HG03354 (cell line): ENCODE measurements at regions not wholly inside any gene's neighbourhood (a gene's known extent, or its start where the extent isn't known, plus 50 kb on each side); places are given as distances from the start of the nearest gene placed in this dataset.
"Not testable (repeated sequence)": the region's sequence is repeated elsewhere in the genome, so short reads cannot be mapped to it uniquely, and the experiment has no call there.

Experiments
- ATAC-seq: cut with Tn5 transposase; IDR thresholded peaks from one replicate; pipeline ENCODE4 v1.9.1; 2021; ENCODE audit warnings: mild to moderate bottlenecking; ENCODE audit not compliant: unreplicated experiment, poor library complexity, severe bottlenecking

GRCh38 chr9:62135022-62135421 is 945.2 kb downstream of the SPATA31A7 start:
- ATAC-seq = not testable (repeated sequence)

- not testable (repeated sequence) for ATAC-seq
Measured at GRCh38 chr9:62145648-62146047, 955.8 kb downstream of the SPATA31A7 start.
